Smooth muscle cell (in vitro differentiated cells): ENCODE measurements at regions not wholly inside any gene's neighbourhood (a gene's known extent, or its start where the extent isn't known, plus 50 kb on each side); places are given as distances from the start of the nearest gene placed in this dataset.

Experiments
- DNase-seq: peaks from one replicate; lab custom pipeline; 2025; ENCODE audit not compliant: unreplicated experiment; lab: John Stamatoyannopoulos, UW
- H2AFZ ChIP-seq: fragments of 200-600 bp; sonication (generic); 2 replicates; pipeline ENCODE4 v1.6.0; 2016; ENCODE audit warnings: antibody characterized with exemption, low read depth, mild to moderate bottlenecking
- H3F3A ChIP-seq: fragments of 200-600 bp; sonication (generic); 2 replicates; pipeline ENCODE4 v1.6.0; 2017; ENCODE audit warnings: antibody characterized with exemption, low read depth
- H3K27ac ChIP-seq: fragments of 200-600 bp; sonication (generic); 2 replicates; pipeline ENCODE4 v1.5.1; 2016; ENCODE audit warnings: low read depth, mild to moderate bottlenecking
- H3K27me3 ChIP-seq: fragments of 200-600 bp; sonication (generic); 2 replicates; pipeline ENCODE4 v1.6.1; 2016; ENCODE audit warnings: low read depth, mild to moderate bottlenecking
- H3K36me3 ChIP-seq: fragments of 200-600 bp; sonication (generic); 2 replicates; pipeline ENCODE4 v1.5.1; 2016; ENCODE audit warnings: low read depth
- H3K4me1 ChIP-seq: fragments of 200-600 bp; sonication (generic); 2 replicates; pipeline ENCODE4 v1.5.1; 2016; ENCODE audit warnings: low read depth
- H3K4me2 ChIP-seq: fragments of 200-600 bp; sonication (generic); 2 replicates; pipeline ENCODE4 v1.6.0; 2016; ENCODE audit warnings: mild to moderate bottlenecking
- H3K4me3 ChIP-seq: fragments of 200-600 bp; sonication (generic); 2 replicates; pipeline ENCODE4 v1.5.1; 2016; ENCODE audit warnings: mild to moderate bottlenecking
- H3K79me2 ChIP-seq: fragments of 200-600 bp; sonication (generic); 2 replicates; pipeline ENCODE4 v1.6.0; 2016; ENCODE audit warnings: low read depth, mild to moderate bottlenecking
- H3K9ac ChIP-seq: fragments of 200-600 bp; sonication (generic); 2 replicates; pipeline ENCODE4 v1.6.0; 2016; ENCODE audit warnings: low read depth
- H3K9me3 ChIP-seq: fragments of 200-600 bp; sonication (generic); replicated peaks from 2 replicates; pipeline ENCODE4 v1.5.1; 2016; ENCODE audit warnings: low read depth
- H4K20me1 ChIP-seq: fragments of 200-600 bp; sonication (generic); 2 replicates; pipeline ENCODE4 v1.6.0; 2016; ENCODE audit warnings: low read depth
- WGBS: methylation state at CpG from one replicate; pipeline ENCODE4 v1.1.7; 2016; ENCODE audit warnings: low lambda C conversion rate; 5-methylcytosine and 5-hydroxymethylcytosine counted together
- TF ChIP-seq, protein P1 (sequence below): fragments of 200-600 bp; sonication (generic); IDR thresholded peaks from 2 replicates; pipeline ENCODE4 v1.5.1; 2017; ENCODE audit warnings: borderline replicate concordance, mild to moderate bottlenecking, antibody characterized with exemption; ENCODE audit not compliant: insufficient read depth, poor library complexity, severe bottlenecking

DNA sequence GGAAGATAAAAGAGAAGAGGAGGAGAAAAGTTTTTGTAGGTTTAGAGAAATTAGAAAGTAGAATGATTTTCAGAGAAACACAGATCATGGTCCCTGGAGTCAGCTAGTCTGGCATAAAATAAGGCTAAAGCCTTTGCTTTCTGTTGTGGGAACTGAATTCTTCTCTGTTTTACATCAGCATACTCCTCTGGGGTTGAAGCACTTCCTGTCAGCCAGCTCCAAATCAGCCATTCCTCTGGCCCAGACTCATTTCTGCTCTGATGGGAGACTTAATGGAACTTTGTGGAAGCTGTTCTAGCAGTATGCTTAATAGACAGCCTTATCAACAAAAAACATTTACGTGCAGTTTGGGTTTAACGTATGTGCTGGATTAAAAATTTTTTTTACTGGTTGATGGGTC is 143.2 kb downstream of the HMHB1 start:
- no peaks in the 10 kb centered on the region for H3K36me3 ChIP-seq
- no peaks in the 10 kb centered on the region for H3K79me2 ChIP-seq
- H4K20me1 ChIP-seq: no peaks in the 10 kb centered on the region
- H3K4me2 ChIP-seq: peak overlapping the region; percentile 15
- TF ChIP-seq, protein P1, sequence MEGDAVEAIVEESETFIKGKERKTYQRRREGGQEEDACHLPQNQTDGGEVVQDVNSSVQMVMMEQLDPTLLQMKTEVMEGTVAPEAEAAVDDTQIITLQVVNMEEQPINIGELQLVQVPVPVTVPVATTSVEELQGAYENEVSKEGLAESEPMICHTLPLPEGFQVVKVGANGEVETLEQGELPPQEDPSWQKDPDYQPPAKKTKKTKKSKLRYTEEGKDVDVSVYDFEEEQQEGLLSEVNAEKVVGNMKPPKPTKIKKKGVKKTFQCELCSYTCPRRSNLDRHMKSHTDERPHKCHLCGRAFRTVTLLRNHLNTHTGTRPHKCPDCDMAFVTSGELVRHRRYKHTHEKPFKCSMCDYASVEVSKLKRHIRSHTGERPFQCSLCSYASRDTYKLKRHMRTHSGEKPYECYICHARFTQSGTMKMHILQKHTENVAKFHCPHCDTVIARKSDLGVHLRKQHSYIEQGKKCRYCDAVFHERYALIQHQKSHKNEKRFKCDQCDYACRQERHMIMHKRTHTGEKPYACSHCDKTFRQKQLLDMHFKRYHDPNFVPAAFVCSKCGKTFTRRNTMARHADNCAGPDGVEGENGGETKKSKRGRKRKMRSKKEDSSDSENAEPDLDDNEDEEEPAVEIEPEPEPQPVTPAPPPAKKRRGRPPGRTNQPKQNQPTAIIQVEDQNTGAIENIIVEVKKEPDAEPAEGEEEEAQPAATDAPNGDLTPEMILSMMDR: no peak
- H3K4me1 ChIP-seq: peaks cover 4% of the 10 kb centered on the region
- no peaks in the 10 kb centered on the region for H3K27me3 ChIP-seq
- no peaks in the 10 kb centered on the region for H3K9me3 ChIP-seq
- no peak for DNase-seq
- 12% methylated on average over 2 of the region's 2 CpGs for WGBS
- H3K27ac ChIP-seq: peak overlapping the region; percentile 68
- H2AFZ ChIP-seq: peak overlapping the region; percentile 52
- no peaks in the 10 kb centered on the region for H3F3A ChIP-seq
- H3K4me3 ChIP-seq: no peak overlapping the region
- H3K9ac ChIP-seq: no peak overlapping the region

DNA sequence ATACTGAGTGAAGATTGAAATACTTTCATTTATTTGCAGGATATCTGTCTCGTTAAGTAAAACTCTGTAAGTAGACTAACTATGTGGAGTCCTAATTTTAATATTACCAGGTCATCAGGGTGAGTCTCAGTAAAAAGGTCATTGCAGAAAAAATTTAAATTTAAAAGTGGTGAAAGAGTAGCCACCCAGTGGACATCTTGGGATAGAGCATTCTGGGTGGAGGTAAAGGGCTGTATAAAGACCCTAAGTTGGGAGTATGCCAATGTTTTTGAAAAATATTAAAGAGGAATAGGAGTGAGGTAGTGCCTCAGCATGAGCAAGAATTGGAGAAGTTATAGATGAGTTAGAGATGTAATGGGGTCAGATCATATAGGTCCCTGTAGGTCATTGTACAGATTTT is 145.5 kb downstream of the HMHB1 start:
- no peak overlapping the region for H3K27ac ChIP-seq
- DNase-seq: no peak
- no peaks in the 10 kb centered on the region for H3K36me3 ChIP-seq
- H3K4me3 ChIP-seq: no peak overlapping the region
- no peaks in the 10 kb centered on the region for H3K9me3 ChIP-seq
- H3K4me2 ChIP-seq: no peak overlapping the region
- H3K9ac ChIP-seq: no peak overlapping the region
- H2AFZ ChIP-seq: no peak overlapping the region
- TF ChIP-seq, protein P1: peak; percentile 30
- no peaks in the 10 kb centered on the region for H4K20me1 ChIP-seq
- WGBS: 83% methylated on average over 1 of the region's 1 CpG
- H3K79me2 ChIP-seq: no peaks in the 10 kb centered on the region
- no peaks in the 10 kb centered on the region for H3F3A ChIP-seq
- H3K27me3 ChIP-seq: no peaks in the 10 kb centered on the region
- peaks cover 4% of the 10 kb centered on the region for H3K4me1 ChIP-seq

GRCh38 chr5:143962201-143962600 is 150.2 kb downstream of the HMHB1 start:
- H3K4me2 ChIP-seq: no peak overlapping the region
- no peaks in the 10 kb centered on the region for H3K4me1 ChIP-seq
- H3K36me3 ChIP-seq: no peaks in the 10 kb centered on the region
- H3F3A ChIP-seq: no peaks in the 10 kb centered on the region
- no peak overlapping the region for H2AFZ ChIP-seq
- no peaks in the 10 kb centered on the region for H4K20me1 ChIP-seq
- H3K79me2 ChIP-seq: no peaks in the 10 kb centered on the region
- H3K27ac ChIP-seq: no peak overlapping the region
- no peak overlapping the region for H3K4me3 ChIP-seq
- DNase-seq: no peak
- TF ChIP-seq, protein P1: no peak
- H3K9ac ChIP-seq: no peak overlapping the region
- WGBS: 93% methylated on average over 1 of the region's 1 CpG
- H3K9me3 ChIP-seq: no peaks in the 10 kb centered on the region
- H3K27me3 ChIP-seq: no peaks in the 10 kb centered on the region

- Histone ChIP-seq H3K9me3 (no peaks in the 10 kb centered on the region), H3K27me3 (no peaks in the 10 kb centered on the region), H3K79me2 (no peaks in the 10 kb centered on the region), H2AFZ (no peak overlapping the region), H3F3A (no peaks in the 10 kb centered on the region), H3K4me2 (no peak overlapping the region), H3K4me1 (no peaks in the 10 kb centered on the region), H3K9ac (no peak overlapping the region), H3K4me3 (no peak overlapping the region), H3K27ac (no peak overlapping the region), H4K20me1 (no peaks in the 10 kb centered on the region), H3K36me3 (no peaks in the 10 kb centered on the region)
- DNase-seq: no peak
- WGBS: 91% methylated on average over 3 of the region's 3 CpGs
- TF ChIP-seq, protein P1: no peak
These were observed 153.0 kb downstream of the HMHB1 start for GRCh38 chr5:143964919-143965318.
